RWPE1 (cell line): ENCODE measurements at regions not wholly inside any gene's neighbourhood (a gene's known extent, or its start where the extent isn't known, plus 50 kb on each side); places are given as distances from the start of the nearest gene placed in this dataset.

Experiments used
- CTCF ChIA-PET: fragments of 350-600 bp; sonication (Branson Sonifier 250); formaldehyde crosslinking; extraction: SDS; loops from one replicate; lab custom pipeline; 2021; lab: Yijun Ruan, JAX
- POLR2A ChIA-PET: fragments of 400-600 bp; formaldehyde crosslinking; extraction: SDS; loops from one replicate; lab custom pipeline; 2020; ENCODE audit warnings: antibody characterized with exemption; ENCODE audit not compliant: low non-redundant PET; lab: Yijun Ruan, JAX
- DNase-seq: peaks from one replicate; pipeline ENCODE4 v3.0.0; 2012; ENCODE audit warnings: low spot score
- H3K27ac ChIP-seq: fragments of 450-650 bp; 2 replicates; pipeline ENCODE4 v1.5.1; 2017
- CTCF ChIP-seq: fragments of 450-650 bp; conservative IDR thresholded peaks from 2 replicates; pipeline ENCODE4 v1.5.1; 2017; ENCODE audit warnings: low read depth, mild to moderate bottlenecking

GRCh38 chr13:106696719-106697118 lies 128.8 kb upstream of the ARGLU1 start:
- DNase-seq: no peak
- no peak overlapping the region for H3K27ac ChIP-seq
- POLR2A ChIA-PET: no interaction called here
- CTCF ChIA-PET: interaction anchor here (0.5 kb wide), 1 partner anchor 255 kb away, joined by 3 read pairs; no protein-coding TSS in a partner anchor
- TF ChIP-seq CTCF: no peak

GRCh38 chr13:106696140-106696539 lies 128.2 kb upstream of the ARGLU1 start:
- no peak for DNase-seq
- no peak overlapping the region for H3K27ac ChIP-seq
- TF ChIP-seq CTCF: no peak
- CTCF ChIA-PET: interaction anchor here (0.6 kb wide), 1 partner anchor 1923 kb away, joined by 3 read pairs; no protein-coding TSS in a partner anchor
- POLR2A ChIA-PET: no interaction called here

GRCh38 chr13:106695139-106695538 lies 127.2 kb upstream of the ARGLU1 start:
- ChIA-PET CTCF (no interaction called here), POLR2A (no interaction called here)
- H3K27ac ChIP-seq: no peak overlapping the region
- DNase-seq: no peak
- TF ChIP-seq CTCF: no peak

GRCh38 chr13:106691861-106692260 lies 123.9 kb upstream of the ARGLU1 start:
- no peak for DNase-seq
- ChIA-PET CTCF (interaction anchor here (0.6 kb wide), 1 partner anchor 27 kb away, joined by 3 read pairs; no protein-coding TSS in a partner anchor), POLR2A (interaction anchor here (0.6 kb wide), 1 partner anchor 9 kb away, joined by 13 read pairs; no protein-coding TSS in a partner anchor)
- H3K27ac ChIP-seq: no peak overlapping the region
- TF ChIP-seq CTCF: no peak

- DNase-seq: no peak
- POLR2A ChIA-PET: no interaction called here
- no peak overlapping the region for H3K27ac ChIP-seq
- no peak for TF ChIP-seq CTCF
- CTCF ChIA-PET: interaction anchor here (0.6 kb wide), 1 partner anchor 683 kb away, joined by 3 read pairs; no protein-coding TSS in a partner anchor
These were observed 123.4 kb upstream of the ARGLU1 start for GRCh38 chr13:106691341-106691740.

- no peak overlapping the region for H3K27ac ChIP-seq
- ChIA-PET POLR2A (no interaction called here), CTCF (interaction anchor here (0.6 kb wide), 1 partner anchor 683 kb away, joined by 3 read pairs; no protein-coding TSS in a partner anchor)
- DNase-seq: no peak
- TF ChIP-seq CTCF: no peak
These were observed 122.8 kb upstream of the ARGLU1 start for GRCh38 chr13:106690779-106691178.

- POLR2A ChIA-PET: no interaction called here
- no peak overlapping the region for H3K27ac ChIP-seq
- CTCF ChIA-PET: no interaction called here
- no peak for TF ChIP-seq CTCF
- no peak for DNase-seq
These were observed 122.0 kb upstream of the ARGLU1 start for GRCh38 chr13:106689906-106690305.
